PFSK-1 (cell line): ENCODE measurements at regions not wholly inside any gene's neighbourhood (a gene's known extent, or its start where the extent isn't known, plus 50 kb on each side); places are given as distances from the start of the nearest gene placed in this dataset.

Experiments used
- POLR2AphosphoS5 ChIP-seq: IDR thresholded peaks from 2 replicates; pipeline ENCODE4 v1.6.1; 2012; ENCODE audit warnings: low read depth, mild to moderate bottlenecking, control low read depth, low read length, moderate library complexity
- REST ChIP-seq, 2 experiments: IDR thresholded peaks; 2 replicates each; pipeline versions ENCODE4 v1.6.1 to v1.8.0; 2011 to 2012; ENCODE audit warnings: low read depth in 2 of 2, low read length in 2 of 2, control low read depth in 1 of 2, inconsistent platforms in 1 of 2, mild to moderate bottlenecking in 1 of 2, moderate library complexity in 1 of 2; ENCODE audit not compliant: insufficient read depth in 1 of 2

DNA sequence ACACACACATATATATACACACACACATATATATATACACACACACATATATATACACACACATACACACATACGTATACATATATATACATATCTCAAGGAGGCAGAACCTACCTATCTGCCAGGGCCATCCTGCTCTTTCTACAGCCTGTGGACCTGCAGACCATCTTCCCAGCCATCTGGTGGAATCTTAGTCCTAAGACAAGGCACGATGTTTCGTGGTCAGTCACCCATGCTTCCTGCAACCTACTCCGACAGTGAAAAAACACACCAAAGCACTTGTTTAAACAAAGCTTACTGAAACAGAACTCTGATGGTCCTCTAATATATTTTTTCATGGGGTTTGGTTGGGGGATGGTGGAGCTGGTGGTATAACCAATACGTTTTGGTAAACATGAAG is 164.2 kb upstream of the ZNF521 start:
- TF ChIP-seq POLR2AphosphoS5 (no peak), REST (IDR thresholded peaks at IDR 0.05; ENCODE audit: insufficient read depth in 1 of 2, low read depth in 2 of 2, low read length in 2 of 2) (no peak)
